Hepatocyte (in vitro differentiated cells): ENCODE measurements at regions not wholly inside any gene's neighbourhood (a gene's known extent, or its start where the extent isn't known, plus 50 kb on each side); places are given as distances from the start of the nearest gene placed in this dataset.

Experiments used
- DNase-seq: peaks from one replicate; pipeline ENCODE4 v3.0.0-alpha.2; 2016; ENCODE audit warnings: low spot score
- H2AFZ ChIP-seq: fragments of 200-600 bp; sonication (generic); 2 replicates; pipeline ENCODE4 v1.6.0; 2016; ENCODE audit warnings: antibody characterized with exemption, mild to moderate bottlenecking
- H3K27ac ChIP-seq: fragments of 200-600 bp; sonication (generic); 2 replicates; pipeline ENCODE4 v1.5.1; 2016; ENCODE audit warnings: mild to moderate bottlenecking
- H3K27me3 ChIP-seq: fragments of 200-600 bp; sonication (generic); 2 replicates; pipeline ENCODE4 v1.6.1; 2016
- H3K36me3 ChIP-seq: fragments of 200-600 bp; sonication (generic); replicated peaks from 2 replicates; pipeline ENCODE4 v1.5.1; 2016; ENCODE audit warnings: low read depth; ENCODE audit not compliant: insufficient read depth
- H3K4me1 ChIP-seq: fragments of 200-600 bp; sonication (generic); 2 replicates; pipeline ENCODE4 v1.5.1; 2016; ENCODE audit warnings: mild to moderate bottlenecking, moderate library complexity; ENCODE audit not compliant: insufficient read depth
- H3K4me2 ChIP-seq: fragments of 200-600 bp; sonication (generic); 2 replicates; pipeline ENCODE4 v1.6.0; 2016
- H3K4me3 ChIP-seq: fragments of 200-600 bp; sonication (generic); 2 replicates; pipeline ENCODE4 v1.5.1; 2016; ENCODE audit warnings: mild to moderate bottlenecking
- H3K79me2 ChIP-seq: fragments of 200-600 bp; sonication (generic); 2 replicates; pipeline ENCODE4 v1.6.0; 2017; ENCODE audit warnings: mild to moderate bottlenecking
- H3K9me2 ChIP-seq: fragments of 200-600 bp; sonication (generic); replicated peaks from 2 replicates; pipeline ENCODE4 v1.6.0; 2017; ENCODE audit warnings: mild to moderate bottlenecking; ENCODE audit not compliant: insufficient read depth
- H3K9me3 ChIP-seq: fragments of 200-600 bp; sonication (generic); 2 replicates; pipeline ENCODE4 v1.5.1; 2016; ENCODE audit warnings: low read depth, mild to moderate bottlenecking
- H4K20me1 ChIP-seq: fragments of 200-600 bp; sonication (generic); 2 replicates; pipeline ENCODE4 v1.6.0; 2016; ENCODE audit warnings: mild to moderate bottlenecking; ENCODE audit not compliant: insufficient read depth, poor library complexity, severe bottlenecking
- EZH2 ChIP-seq: fragments of 200-600 bp; sonication (generic); IDR thresholded peaks from 2 replicates; pipeline ENCODE4 v1.6.1; 2016; ENCODE audit warnings: antibody characterized with exemption, mild to moderate bottlenecking, borderline replicate concordance
- EZH2phosphoT487 ChIP-seq: fragments of 200-600 bp; sonication (generic); IDR thresholded peaks from one replicate; pipeline ENCODE4 v1.6.1; 2018; ENCODE audit warnings: antibody characterized with exemption, mild to moderate bottlenecking, low read depth, moderate library complexity; ENCODE audit not compliant: unreplicated experiment, severe bottlenecking
- WGBS: methylation state at CpG from one replicate; pipeline ENCODE4 v1.1.6; 2016; ENCODE audit warnings: low lambda C conversion rate; ENCODE audit errors: missing lambda C conversion rate; 5-methylcytosine and 5-hydroxymethylcytosine counted together
- TF ChIP-seq, protein P1 (sequence below): fragments of 200-600 bp; sonication (generic); IDR thresholded peaks from 2 replicates; pipeline ENCODE4 v1.5.1; 2016; ENCODE audit warnings: antibody characterized with exemption, mild to moderate bottlenecking; ENCODE audit not compliant: poor library complexity

DNA sequence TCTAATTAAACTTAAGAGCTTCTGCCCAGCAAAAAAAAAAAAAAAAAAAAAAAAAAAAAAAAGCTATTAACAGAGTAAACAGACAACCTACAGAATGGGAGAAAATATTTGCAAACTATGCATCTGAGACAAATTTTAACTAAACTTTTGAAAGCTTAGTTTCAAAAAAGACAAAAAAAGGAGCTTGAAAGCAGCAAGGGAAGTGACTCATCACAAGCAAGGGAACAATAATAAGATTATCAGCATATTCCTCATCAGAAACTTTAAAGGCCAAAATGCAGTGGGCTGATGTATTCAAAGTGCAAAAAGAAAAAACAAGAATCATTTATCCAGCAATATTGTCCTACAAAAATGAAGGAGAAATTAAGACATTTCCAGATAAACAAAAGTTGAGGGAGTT, 158.6 kb downstream of the RNF144B start:
- H3K79me2 ChIP-seq: no peaks in the 10 kb centered on the region
- no peaks in the 10 kb centered on the region for H3K9me2 ChIP-seq
- no peaks in the 10 kb centered on the region for H3K4me1 ChIP-seq
- TF ChIP-seq EZH2phosphoT487 (no peak), EZH2 (no peak)
- TF ChIP-seq, protein P1, sequence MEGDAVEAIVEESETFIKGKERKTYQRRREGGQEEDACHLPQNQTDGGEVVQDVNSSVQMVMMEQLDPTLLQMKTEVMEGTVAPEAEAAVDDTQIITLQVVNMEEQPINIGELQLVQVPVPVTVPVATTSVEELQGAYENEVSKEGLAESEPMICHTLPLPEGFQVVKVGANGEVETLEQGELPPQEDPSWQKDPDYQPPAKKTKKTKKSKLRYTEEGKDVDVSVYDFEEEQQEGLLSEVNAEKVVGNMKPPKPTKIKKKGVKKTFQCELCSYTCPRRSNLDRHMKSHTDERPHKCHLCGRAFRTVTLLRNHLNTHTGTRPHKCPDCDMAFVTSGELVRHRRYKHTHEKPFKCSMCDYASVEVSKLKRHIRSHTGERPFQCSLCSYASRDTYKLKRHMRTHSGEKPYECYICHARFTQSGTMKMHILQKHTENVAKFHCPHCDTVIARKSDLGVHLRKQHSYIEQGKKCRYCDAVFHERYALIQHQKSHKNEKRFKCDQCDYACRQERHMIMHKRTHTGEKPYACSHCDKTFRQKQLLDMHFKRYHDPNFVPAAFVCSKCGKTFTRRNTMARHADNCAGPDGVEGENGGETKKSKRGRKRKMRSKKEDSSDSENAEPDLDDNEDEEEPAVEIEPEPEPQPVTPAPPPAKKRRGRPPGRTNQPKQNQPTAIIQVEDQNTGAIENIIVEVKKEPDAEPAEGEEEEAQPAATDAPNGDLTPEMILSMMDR: no peak
- H3K36me3 ChIP-seq: no peaks in the 10 kb centered on the region
- no peaks in the 10 kb centered on the region for H3K27me3 ChIP-seq
- H3K27ac ChIP-seq: no peak overlapping the region
- no peak overlapping the region for H3K4me3 ChIP-seq
- no peaks in the 10 kb centered on the region for H4K20me1 ChIP-seq
- no peak overlapping the region for H3K4me2 ChIP-seq
- DNase-seq: no peak
- H2AFZ ChIP-seq: no peak overlapping the region
- no peaks in the 10 kb centered on the region for H3K9me3 ChIP-seq

DNA sequence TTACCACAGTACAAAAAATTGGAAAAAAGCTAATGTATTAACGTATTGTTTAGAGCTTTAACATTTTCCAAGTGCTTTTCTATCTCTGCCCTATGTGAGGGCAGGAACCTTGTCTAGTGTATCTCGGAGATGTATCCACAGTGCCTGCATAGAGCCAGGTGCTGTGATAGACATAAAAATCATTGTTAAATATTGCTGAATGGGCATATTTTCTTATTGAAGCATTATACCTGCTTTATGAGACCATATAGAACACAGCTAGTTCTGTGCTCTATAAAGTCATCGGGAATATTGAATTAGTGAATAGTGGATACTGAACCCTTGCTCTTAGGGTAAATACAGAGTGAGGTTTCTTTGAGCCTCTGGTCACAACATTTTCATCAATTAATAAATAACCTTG, 163.0 kb downstream of the RNF144B start:
- no peak overlapping the region for H3K4me3 ChIP-seq
- H2AFZ ChIP-seq: no peak overlapping the region
- H3K79me2 ChIP-seq: no peaks in the 10 kb centered on the region
- no peak overlapping the region for H3K27ac ChIP-seq
- WGBS: 96% methylated on average over 3 of the region's 3 CpGs
- no peak overlapping the region for H3K4me2 ChIP-seq
- no peaks in the 10 kb centered on the region for H3K4me1 ChIP-seq
- no peaks in the 10 kb centered on the region for H3K9me2 ChIP-seq
- no peaks in the 10 kb centered on the region for H3K27me3 ChIP-seq
- H3K9me3 ChIP-seq: no peaks in the 10 kb centered on the region
- no peaks in the 10 kb centered on the region for H4K20me1 ChIP-seq
- TF ChIP-seq, protein P1: no peak
- TF ChIP-seq EZH2phosphoT487 (no peak), EZH2 (no peak)
- DNase-seq: no peak
- no peaks in the 10 kb centered on the region for H3K36me3 ChIP-seq

DNA sequence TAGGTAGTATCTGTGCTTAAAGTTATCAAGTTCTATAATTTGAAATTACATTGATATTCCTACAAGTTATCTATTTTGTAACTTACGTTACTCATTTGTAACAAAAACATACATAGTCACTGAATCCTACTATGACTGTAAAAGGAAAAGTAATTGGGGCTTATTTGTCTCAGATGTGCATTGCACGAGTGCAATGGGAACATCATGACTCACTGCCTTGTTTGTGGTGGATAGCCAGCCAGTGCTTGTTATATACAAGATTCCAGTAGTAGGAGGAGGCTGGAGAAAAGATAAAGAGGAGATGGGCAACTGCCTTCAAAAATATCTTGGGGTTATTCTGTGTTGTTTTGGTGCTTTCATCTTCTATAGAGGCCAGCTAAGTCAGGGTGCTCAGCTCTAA, 164.1 kb downstream of the RNF144B start:
- Histone ChIP-seq H3K36me3 (no peaks in the 10 kb centered on the region), H3K79me2 (no peaks in the 10 kb centered on the region), H3K4me3 (no peak overlapping the region), H3K4me2 (no peak overlapping the region), H4K20me1 (no peaks in the 10 kb centered on the region), H3K9me3 (no peaks in the 10 kb centered on the region), H3K27me3 (no peaks in the 10 kb centered on the region), H2AFZ (no peak overlapping the region), H3K27ac (no peak overlapping the region), H3K9me2 (no peaks in the 10 kb centered on the region), H3K4me1 (no peaks in the 10 kb centered on the region)
- WGBS: 78% methylated on average over 2 of the region's 2 CpGs
- DNase-seq: no peak
- TF ChIP-seq EZH2 (no peak), EZH2phosphoT487 (no peak)
- TF ChIP-seq, protein P1: no peak

DNA sequence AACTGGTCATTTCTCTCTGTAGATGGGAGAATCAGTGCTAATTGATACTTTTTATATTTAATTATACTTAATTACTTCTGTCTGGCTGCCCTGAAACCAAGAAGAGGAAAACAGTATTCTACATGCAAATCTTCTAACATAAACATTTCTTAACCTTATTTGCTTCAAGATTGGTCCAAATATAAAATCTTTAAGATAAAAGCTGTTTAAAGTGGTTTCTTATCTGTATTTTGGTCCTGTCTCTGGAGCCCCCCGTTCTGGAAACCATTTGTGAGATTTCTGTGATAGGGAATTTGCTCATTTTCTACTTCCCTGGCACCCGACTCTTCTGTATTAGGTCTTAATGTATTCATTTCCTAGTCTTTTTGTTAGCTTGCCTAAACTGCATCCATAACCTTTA, 168.6 kb downstream of the RNF144B start:
- Histone ChIP-seq H3K27ac (no peak overlapping the region), H3K27me3 (no peaks in the 10 kb centered on the region), H4K20me1 (no peaks in the 10 kb centered on the region), H3K4me1 (no peaks in the 10 kb centered on the region), H3K79me2 (no peaks in the 10 kb centered on the region), H3K9me2 (no peaks in the 10 kb centered on the region), H3K9me3 (no peaks in the 10 kb centered on the region), H3K36me3 (no peaks in the 10 kb centered on the region), H3K4me3 (no peak overlapping the region), H2AFZ (no peak overlapping the region), H3K4me2 (no peak overlapping the region)
- no peak for TF ChIP-seq EZH2phosphoT487
- no peak for DNase-seq
- 66% methylated on average over 2 of the region's 2 CpGs for WGBS
